ENCODE measurements at regions not wholly inside any gene's neighbourhood (a gene's known extent, or its start where the extent isn't known, plus 50 kb on each side); places are given as distances from the start of the nearest gene placed in this dataset.

GRCh38 chr3:182487143-182487542, 306.2 kb upstream of the ATP11B start:
- no peak for TF ChIP-seq CTCF (IDR thresholded peaks at IDR 0.05; ENCODE audit: low read depth, low read length, poor library complexity, severe bottlenecking)
- no peak for TF ChIP-seq EZH2phosphoT487 (IDR thresholded peaks at IDR 0.05; ENCODE audit: borderline replicate concordance, low read length)
